ENCODE measurements at regions not wholly inside any gene's neighbourhood (a gene's known extent, or its start where the extent isn't known, plus 50 kb on each side); places are given as distances from the start of the nearest gene placed in this dataset.

- no peak for DNase-seq (ENCODE audit: low read depth)
Observed at GRCh38 chr18:51578406-51578980, 381.0 kb upstream of the MEX3C start.

GRCh38 chr18:51580580-51580979 lies 383.1 kb upstream of the MEX3C start:
- DNase-seq (ENCODE audit: low read depth), result no peak

GRCh38 chr18:51582551-51582950 lies 385.1 kb upstream of the MEX3C start:
- DNase-seq (ENCODE audit: low read depth), result peak; percentile 33

GRCh38 chr18:51588616-51589015 lies 391.1 kb upstream of the MEX3C start:
- DNase-seq (ENCODE audit: low read depth), result no peak

- DNase-seq (ENCODE audit: low read depth), result no peak
Observed at GRCh38 chr18:51593931-51594330, 396.4 kb upstream of the MEX3C start.

GRCh38 chr18:51603111-51603510 lies 405.6 kb upstream of the MEX3C start:
- no peak for DNase-seq (ENCODE audit: low read depth)

- DNase-seq (ENCODE audit: low read depth), result no peak
Observed at GRCh38 chr18:51603551-51603950, 406.1 kb upstream of the MEX3C start.

GRCh38 chr18:51610481-51610880 lies 413.0 kb upstream of the MEX3C start:
- DNase-seq (ENCODE audit: low read depth), result no peak

GRCh38 chr18:51611326-51611725 lies 413.8 kb upstream of the MEX3C start:
- no peak for DNase-seq (ENCODE audit: low read depth)

- DNase-seq (ENCODE audit: low read depth), result peak; percentile 98
Observed at GRCh38 chr18:51614033-51614432, 416.6 kb upstream of the MEX3C start.

GRCh38 chr18:51614967-51615571 lies 417.6 kb upstream of the MEX3C start:
- peak; percentile 85 for DNase-seq (ENCODE audit: low read depth)

- DNase-seq (ENCODE audit: low read depth), result peak; percentile 97
Observed at GRCh38 chr18:51617167-51617566, 419.7 kb upstream of the MEX3C start.

GRCh38 chr18:51617572-51618260 lies 420.2 kb upstream of the MEX3C start:
- no peak for DNase-seq (ENCODE audit: low read depth)

- DNase-seq (ENCODE audit: low read depth), result no peak
Observed at GRCh38 chr18:51619283-51619682, 421.8 kb upstream of the MEX3C start.

GRCh38 chr18:51621113-51621863 lies 423.8 kb upstream of the MEX3C start:
- DNase-seq (ENCODE audit: low read depth), result peak; percentile 48

GRCh38 chr18:51621864-51622160 lies 424.3 kb upstream of the MEX3C start:
- DNase-seq (ENCODE audit: low read depth), result no peak

GRCh38 chr18:51622702-51623101 lies 425.2 kb upstream of the MEX3C start:
- DNase-seq (ENCODE audit: low read depth), result no peak

GRCh38 chr18:51623653-51624052 lies 426.2 kb upstream of the MEX3C start:
- DNase-seq (ENCODE audit: low read depth), result peak; percentile 14

GRCh38 chr18:51630706-51631105 lies 433.2 kb upstream of the MEX3C start:
- DNase-seq (ENCODE audit: low read depth), result no peak

GRCh38 chr18:51637881-51638280 lies 440.4 kb upstream of the MEX3C start:
- no peak for DNase-seq (ENCODE audit: low read depth)

- DNase-seq (ENCODE audit: low read depth), result no peak
Observed at GRCh38 chr18:51639541-51639940, 442.1 kb upstream of the MEX3C start.

- DNase-seq (ENCODE audit: low read depth), result no peak
Observed at GRCh38 chr18:51643483-51643882, 446.0 kb upstream of the MEX3C start.
